ENCODE measurements at regions not wholly inside any gene's neighbourhood (a gene's known extent, or its start where the extent isn't known, plus 50 kb on each side); places are given as distances from the start of the nearest gene placed in this dataset.
"Not testable (repeated sequence)": the region's sequence is repeated elsewhere in the genome, so short reads cannot be mapped to it uniquely, and the experiment has no call there.

DNA sequence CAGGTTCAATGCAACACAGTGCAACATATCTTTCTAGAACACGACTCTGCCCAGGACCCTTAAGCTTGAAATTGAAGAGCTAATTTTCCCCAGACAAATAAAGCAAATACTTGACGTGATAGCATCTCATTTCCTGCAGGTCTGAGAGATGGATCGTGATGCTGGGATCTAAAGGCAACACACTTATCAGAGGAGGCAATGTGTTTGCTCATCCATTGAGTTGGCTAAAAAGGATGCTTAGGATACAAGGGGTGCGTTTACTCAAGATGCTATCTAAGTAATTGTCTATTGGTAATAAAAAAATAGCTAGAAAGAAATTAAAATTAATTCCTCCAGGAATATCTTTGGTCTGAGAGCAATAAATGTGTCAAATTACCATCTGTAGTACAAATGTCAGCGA is 129.0 kb downstream of the SOCS6 start:
- DNase-seq (ENCODE audit: low read depth in 3 of 3, low spot score in 2 of 3): no peak

- DNase-seq (ENCODE audit: low read depth in 3 of 3, low spot score in 2 of 3): no peak
Measured at GRCh38 chr18:70416496-70416895, 127.7 kb downstream of the SOCS6 start.

DNA sequence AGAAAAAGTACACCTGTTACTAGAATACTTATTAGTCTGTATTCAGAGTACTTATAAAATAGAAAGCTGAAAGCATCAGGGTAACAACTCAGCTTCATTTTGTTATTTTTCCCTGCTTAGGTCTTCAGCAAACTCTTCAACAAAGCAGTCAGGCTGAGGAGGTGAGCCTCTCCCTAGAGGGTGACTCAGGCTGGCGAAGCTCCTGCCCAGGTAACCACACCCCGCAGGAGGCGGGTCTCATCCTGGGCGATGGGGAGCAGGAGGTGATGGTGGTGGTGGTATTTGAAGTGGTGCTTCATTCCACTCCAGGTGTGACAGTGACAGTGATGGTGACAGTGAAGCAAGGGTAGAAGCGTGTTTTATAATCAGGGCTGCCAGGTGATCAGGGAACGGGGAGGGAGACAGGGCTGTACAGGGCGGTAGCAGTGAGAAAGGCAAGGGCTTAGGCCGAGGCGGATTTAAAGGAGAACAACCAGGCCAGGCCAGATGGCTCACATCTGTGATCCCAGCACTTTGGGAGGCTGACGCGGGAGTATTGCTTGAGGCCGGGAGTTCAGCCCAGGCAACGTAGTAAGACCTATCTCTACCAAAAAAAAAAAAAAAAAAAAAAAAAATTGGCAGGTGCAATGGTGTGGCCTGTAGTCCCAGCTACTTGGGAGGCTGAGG is 127.1 kb downstream of the SOCS6 start:
- DNase-seq (ENCODE audit: low read depth in 3 of 3, low spot score in 2 of 3): no peak

DNA sequence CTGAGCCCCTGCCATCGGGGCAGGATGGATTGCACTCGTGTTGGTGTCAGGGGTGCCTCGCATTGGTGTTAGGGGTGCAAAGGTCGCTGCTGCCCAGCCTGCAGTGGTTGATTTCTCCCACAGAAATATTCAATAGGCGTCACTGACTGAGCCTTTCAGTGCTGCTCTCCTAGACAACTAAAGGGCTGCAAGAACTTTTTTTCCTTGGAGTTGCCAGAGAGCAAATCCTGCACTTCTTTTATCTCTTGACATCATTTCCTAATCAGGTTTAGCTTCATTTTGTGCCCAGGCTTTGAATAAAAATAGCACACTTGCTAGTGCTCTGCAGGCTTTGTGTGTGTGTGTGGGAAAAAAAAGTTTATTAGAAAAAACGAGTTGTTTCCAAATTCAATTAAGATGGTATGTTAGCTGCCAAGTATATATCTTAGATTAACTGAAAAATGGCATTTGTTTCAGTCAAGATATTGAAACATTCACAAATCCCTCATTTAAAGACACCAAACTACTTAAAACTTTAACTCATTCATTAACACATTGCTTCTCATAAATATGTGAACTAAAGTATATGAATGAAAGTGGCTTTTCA is 125.6 kb downstream of the SOCS6 start:
- no peak for DNase-seq (ENCODE audit: low read depth in 3 of 3, low spot score in 2 of 3)

GRCh38 chr18:70413455-70413854 is 124.6 kb downstream of the SOCS6 start:
- no peak for DNase-seq (ENCODE audit: low read depth in 3 of 3, low spot score in 2 of 3)

DNA sequence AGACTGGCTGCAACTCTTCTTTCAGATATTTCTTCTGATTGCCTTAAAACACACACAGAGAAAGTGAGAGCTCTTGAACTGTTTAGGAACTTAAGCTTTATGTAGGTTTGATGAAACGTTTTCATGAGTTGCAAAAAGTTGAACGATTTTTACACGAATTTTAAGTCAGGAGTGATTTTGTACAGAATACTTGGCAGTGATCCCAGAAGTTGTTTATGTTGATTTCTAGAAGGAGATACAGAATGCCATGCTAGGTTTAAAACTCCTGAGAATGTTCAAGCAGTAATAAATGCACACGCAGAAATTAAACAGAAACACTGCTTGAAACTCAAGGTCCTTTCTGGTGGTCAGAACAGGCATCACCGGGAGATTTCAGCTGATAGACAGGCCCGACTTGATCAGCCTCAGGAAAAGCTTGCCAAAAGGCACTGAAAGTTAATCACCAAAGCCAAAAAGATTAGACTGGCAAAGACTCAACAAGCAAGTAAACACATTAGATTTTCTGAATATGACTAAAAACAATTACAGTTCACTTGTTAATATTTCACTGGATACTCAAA is 123.1 kb downstream of the SOCS6 start:
- DNase-seq (ENCODE audit: low read depth in 3 of 3, low spot score in 2 of 3): no peak

- DNase-seq (ENCODE audit: low read depth in 3 of 3, low spot score in 2 of 3): no peak
Measured at GRCh38 chr18:70411307-70411706, 122.5 kb downstream of the SOCS6 start.

DNA sequence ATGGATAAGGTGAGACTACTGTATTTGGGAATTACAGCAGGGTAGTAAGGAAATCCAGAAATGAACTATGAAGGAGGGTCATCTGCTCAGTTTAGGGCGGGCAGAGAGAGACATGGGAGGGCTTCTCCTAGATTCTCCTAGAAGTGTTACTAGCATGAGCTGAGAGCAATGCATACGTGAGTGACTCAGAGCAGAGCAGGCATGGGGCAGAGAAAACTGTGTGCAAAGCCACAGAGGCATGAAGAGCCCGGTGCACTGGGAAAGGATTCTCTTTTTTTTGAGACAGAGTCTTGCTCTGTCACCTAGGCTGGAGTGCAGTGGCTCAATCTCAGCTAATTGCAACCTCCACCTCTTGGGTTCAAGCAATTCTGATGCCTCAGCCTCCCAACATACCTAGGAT is 116.2 kb downstream of the SOCS6 start:
- no peak for DNase-seq (ENCODE audit: low read depth in 3 of 3, low spot score in 2 of 3)

DNA sequence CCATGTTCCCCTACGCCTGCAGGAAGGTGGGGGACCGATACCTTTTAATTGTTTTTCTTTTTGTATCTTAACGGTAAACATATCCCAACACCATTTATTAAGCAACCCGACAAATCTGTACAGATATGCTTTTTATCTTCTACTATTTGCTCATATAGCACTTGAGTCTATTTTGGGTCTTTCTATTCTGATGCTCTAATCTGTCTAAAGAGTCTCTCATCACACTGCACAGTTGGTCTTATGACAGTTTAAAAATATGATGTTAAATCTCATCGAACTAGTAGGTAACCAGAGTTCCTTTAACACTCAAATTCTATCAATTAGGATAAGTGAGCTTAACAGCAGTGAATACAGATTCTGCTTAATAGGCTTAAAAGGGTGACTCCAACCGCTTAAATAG is 111.6 kb downstream of the SOCS6 start:
- no peak for DNase-seq (ENCODE audit: low read depth in 3 of 3, low spot score in 2 of 3)

DNA sequence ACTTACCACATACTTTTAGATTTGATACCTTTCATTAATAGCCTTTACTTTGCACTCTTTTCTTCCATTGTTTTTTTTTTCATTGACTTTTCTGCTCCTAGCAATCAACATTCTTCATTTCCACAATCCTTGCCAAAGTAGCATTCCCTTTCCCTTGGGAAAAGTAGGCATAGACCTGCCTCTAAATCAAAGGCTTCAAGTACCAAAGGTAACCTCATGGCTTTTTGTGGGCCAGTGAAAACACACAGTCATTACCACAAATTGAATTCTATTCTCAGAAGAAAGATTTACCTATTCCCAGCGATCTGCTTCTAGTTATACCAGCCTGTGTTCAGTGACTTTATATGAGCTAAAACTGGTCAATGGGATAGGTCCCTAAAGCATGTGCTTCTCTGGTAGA is 109.2 kb downstream of the SOCS6 start:
- DNase-seq (ENCODE audit: low read depth in 3 of 3, low spot score in 2 of 3): no peak

DNA sequence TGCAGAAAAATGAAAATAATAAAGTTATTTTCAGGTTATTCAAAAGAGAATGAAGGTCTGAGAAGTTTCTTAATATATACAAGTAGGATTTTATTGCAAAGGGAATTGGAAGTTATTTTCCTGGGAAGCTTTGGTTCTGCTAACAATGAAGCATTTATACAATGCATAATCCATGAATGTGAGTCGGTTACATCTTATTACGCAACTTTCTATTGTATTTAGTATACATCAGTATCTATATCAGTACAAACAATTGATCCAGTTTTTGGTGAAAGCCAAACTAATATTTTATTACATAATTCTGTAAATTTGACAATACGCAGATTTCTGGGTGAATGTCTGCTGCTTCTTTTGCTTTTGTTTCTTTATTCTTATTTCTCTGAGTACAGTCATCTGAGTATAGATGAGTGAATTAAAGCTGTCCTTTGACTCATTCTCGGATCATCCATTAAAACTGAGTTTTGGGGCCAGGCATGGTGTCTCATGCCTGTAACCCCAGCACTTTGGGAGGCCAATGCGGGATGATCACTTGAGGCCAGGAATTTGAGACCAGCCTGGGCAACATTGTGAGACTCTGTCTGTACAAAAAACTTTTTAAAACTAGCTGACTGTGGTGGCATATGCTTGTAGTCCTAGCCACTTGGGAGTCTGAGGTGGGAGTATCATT is 108.5 kb downstream of the SOCS6 start:
- no peak for DNase-seq (ENCODE audit: low read depth in 3 of 3, low spot score in 2 of 3)

DNA sequence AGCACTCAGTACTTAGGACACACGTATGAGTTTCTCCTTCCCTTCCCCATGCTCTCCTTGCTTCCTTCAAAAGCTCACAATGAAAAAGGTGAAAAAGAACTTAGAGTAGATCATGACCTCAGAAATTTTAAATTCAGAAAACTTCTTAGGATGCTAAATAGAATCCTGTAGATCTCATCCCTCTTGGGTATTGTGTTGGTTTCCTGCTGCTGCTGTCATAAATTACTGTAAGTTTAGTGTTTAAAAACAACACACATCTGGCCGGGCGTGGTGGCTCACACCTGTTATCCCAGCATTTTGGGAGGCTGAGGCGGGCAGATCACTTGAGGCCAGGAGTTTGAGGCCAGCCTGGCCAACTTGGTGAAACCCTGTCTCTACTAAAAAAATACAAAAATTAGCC is 106.9 kb downstream of the SOCS6 start:
- not testable (repeated sequence) for DNase-seq (ENCODE audit: low read depth in 3 of 3, low spot score in 2 of 3)

- DNase-seq (ENCODE audit: low read depth in 3 of 3, low spot score in 2 of 3): no peak
Measured at GRCh38 chr18:70394672-70395071, 105.8 kb downstream of the SOCS6 start.

- DNase-seq (ENCODE audit: low read depth in 3 of 3, low spot score in 2 of 3): no peak
Measured at GRCh38 chr18:70390371-70391090, 101.7 kb downstream of the SOCS6 start.

GRCh38 chr18:70389036-70389435 is 100.2 kb downstream of the SOCS6 start:
- DNase-seq (ENCODE audit: low read depth in 3 of 3, low spot score in 2 of 3): not testable (repeated sequence)

DNA sequence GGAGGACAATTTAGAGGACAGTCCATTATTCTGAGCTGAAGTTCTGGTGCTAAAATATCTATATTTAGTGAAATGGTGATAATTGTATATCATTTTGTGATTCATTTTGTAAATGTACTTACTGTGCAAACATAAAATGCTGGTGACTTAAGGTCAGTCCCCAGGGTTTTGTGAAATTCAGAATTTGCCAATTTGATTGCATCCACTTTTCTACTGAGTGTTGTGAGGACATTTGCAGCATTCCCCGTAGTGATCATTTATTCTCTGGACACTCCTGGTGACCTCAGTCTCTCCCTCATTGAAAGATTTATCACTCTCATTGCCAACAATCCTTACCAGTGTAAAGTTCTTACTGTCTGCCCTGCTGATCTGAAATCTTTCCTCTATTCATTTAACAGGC is 98.2 kb downstream of the SOCS6 start:
- DNase-seq (ENCODE audit: low read depth in 3 of 3, low spot score in 2 of 3): no peak

DNA sequence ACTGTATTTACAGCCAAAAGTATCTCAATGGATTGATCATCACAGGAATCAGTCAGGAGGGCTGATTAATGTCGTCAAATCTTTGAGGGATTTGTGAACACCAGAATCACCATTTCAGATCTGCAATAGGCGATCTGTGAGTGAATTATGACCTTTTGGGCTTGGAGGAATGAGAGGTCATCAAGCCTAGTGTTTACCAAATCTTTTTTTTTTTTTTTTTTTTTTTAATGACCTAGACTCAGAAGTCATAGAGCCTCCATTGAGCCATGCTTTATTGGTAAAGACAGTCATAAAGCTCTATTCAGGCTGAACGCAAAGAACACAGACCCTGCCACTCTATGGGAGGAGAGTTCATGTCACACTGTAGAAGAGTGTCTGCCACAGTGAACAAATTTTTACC is 97.7 kb downstream of the SOCS6 start:
- no peak for DNase-seq (ENCODE audit: low read depth in 3 of 3, low spot score in 2 of 3)

DNA sequence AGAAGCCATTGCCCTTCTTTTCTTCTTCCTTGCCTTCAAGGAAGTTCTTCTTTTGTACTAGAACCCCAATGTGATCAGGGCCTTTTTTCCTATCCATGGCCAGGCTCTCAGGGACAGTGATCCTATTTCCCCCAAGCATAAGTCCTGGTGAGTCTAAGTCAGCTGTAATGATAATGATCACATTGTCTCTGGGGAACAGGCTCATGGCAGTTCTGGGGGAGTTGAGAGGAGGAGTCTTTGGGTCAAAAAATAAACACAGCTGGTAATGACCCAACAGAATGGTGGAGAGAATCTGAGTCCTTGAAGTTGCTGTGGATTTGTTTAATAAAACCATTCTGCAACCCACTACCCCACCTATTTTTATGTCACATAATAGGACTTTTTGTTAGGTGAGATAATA is 96.6 kb downstream of the SOCS6 start:
- no peak for DNase-seq (ENCODE audit: low read depth in 3 of 3, low spot score in 2 of 3)

GRCh38 chr18:70384181-70384790 is 95.4 kb downstream of the SOCS6 start:
- DNase-seq (ENCODE audit: low read depth in 3 of 3, low spot score in 2 of 3): no peak

- no peak for DNase-seq (ENCODE audit: low read depth in 3 of 3, low spot score in 2 of 3)
Measured at GRCh38 chr18:70382992-70383717, 94.3 kb downstream of the SOCS6 start.
